ENCODE measurements at regions not wholly inside any gene's neighbourhood (a gene's known extent, or its start where the extent isn't known, plus 50 kb on each side); places are given as distances from the start of the nearest gene placed in this dataset.

DNA sequence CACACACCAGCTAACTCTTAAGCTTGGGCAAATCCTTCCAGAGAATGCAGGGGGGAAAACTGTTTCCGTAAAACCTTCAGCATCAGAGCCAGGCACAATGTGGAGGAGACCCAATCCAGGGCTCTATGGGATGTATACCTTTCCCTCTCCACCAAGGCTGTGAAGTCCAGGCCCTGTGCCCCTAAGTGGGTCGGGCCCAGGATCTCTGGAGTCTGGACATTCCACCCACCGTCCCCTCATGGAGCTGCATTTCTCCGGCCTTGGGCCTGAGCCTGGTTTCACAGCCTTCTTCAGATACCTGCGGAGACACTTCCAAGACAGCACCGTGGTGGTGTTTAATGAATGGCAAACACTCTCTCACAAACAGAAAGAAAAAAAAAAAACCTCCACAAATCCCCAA is 186.2 kb downstream of the URI1 start:
- TF ChIP-seq, protein P1, sequence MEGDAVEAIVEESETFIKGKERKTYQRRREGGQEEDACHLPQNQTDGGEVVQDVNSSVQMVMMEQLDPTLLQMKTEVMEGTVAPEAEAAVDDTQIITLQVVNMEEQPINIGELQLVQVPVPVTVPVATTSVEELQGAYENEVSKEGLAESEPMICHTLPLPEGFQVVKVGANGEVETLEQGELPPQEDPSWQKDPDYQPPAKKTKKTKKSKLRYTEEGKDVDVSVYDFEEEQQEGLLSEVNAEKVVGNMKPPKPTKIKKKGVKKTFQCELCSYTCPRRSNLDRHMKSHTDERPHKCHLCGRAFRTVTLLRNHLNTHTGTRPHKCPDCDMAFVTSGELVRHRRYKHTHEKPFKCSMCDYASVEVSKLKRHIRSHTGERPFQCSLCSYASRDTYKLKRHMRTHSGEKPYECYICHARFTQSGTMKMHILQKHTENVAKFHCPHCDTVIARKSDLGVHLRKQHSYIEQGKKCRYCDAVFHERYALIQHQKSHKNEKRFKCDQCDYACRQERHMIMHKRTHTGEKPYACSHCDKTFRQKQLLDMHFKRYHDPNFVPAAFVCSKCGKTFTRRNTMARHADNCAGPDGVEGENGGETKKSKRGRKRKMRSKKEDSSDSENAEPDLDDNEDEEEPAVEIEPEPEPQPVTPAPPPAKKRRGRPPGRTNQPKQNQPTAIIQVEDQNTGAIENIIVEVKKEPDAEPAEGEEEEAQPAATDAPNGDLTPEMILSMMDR (IDR thresholded peaks at IDR 0.05): no peak
- TF ChIP-seq POLR2A (IDR thresholded peaks at IDR 0.05): no peak
- no peak for TF ChIP-seq POLR2AphosphoS5 (IDR thresholded peaks at IDR 0.05)
- TF ChIP-seq EP300 (IDR thresholded peaks at IDR 0.05): no peak
